GM12878 (cell line): ENCODE measurements at regions not wholly inside any gene's neighbourhood (a gene's known extent, or its start where the extent isn't known, plus 50 kb on each side); places are given as distances from the start of the nearest gene placed in this dataset.

Source experiments
- E4F1 ChIP-seq: fragments of 450-650 bp; IDR thresholded peaks from 2 replicates; pipeline ENCODE4 v1.6.1; 2018; ENCODE audit warnings: borderline replicate concordance, mild to moderate bottlenecking; ENCODE audit not compliant: partially characterized antibody
- MTA3 ChIP-seq: IDR thresholded peaks from 2 replicates; pipeline ENCODE4 v1.6.1; 2012; ENCODE audit warnings: low read length, inconsistent platforms, borderline replicate concordance
- NFYA ChIP-seq: IDR thresholded peaks from 2 replicates; pipeline ENCODE4 v1.6.1; 2011; ENCODE audit warnings: low read depth, mild to moderate bottlenecking, low read length, improper control_type of control experiment, borderline replicate concordance
- RB1 ChIP-seq: fragments of 450-650 bp; formaldehyde crosslinking; IDR thresholded peaks from 2 replicates; pipeline ENCODE4 v1.6.1; 2017; ENCODE audit warnings: mild to moderate bottlenecking, borderline replicate concordance
- SMAD1 ChIP-seq: fragments of 450-650 bp; IDR thresholded peaks from 2 replicates; pipeline ENCODE4 v1.6.1; 2018; ENCODE audit warnings: mild to moderate bottlenecking, low read depth; ENCODE audit not compliant: partially characterized antibody
- TCF3 ChIP-seq: IDR thresholded peaks from 2 replicates; pipeline ENCODE4 v1.6.1; 2012; ENCODE audit warnings: low read depth, mild to moderate bottlenecking, low read length, borderline replicate concordance; ENCODE audit not compliant: insufficient read depth
- ZNF217 ChIP-seq: fragments of 450-650 bp; IDR thresholded peaks from 2 replicates; pipeline ENCODE4 v1.6.1; 2017; ENCODE audit warnings: antibody characterized with exemption, mild to moderate bottlenecking
- TF ChIP-seq, protein P1 (sequence below): IDR thresholded peaks from 2 replicates; pipeline ENCODE4 v1.6.1; 2012; ENCODE audit warnings: improper control_type of control experiment, low read depth, low read length; ENCODE audit not compliant: insufficient replicate concordance
- TF ChIP-seq, protein P2 (sequence below): IDR thresholded peaks from 2 replicates; pipeline ENCODE4 v1.6.1; 2012; ENCODE audit warnings: low read depth, low read length, improper control_type of control experiment

DNA sequence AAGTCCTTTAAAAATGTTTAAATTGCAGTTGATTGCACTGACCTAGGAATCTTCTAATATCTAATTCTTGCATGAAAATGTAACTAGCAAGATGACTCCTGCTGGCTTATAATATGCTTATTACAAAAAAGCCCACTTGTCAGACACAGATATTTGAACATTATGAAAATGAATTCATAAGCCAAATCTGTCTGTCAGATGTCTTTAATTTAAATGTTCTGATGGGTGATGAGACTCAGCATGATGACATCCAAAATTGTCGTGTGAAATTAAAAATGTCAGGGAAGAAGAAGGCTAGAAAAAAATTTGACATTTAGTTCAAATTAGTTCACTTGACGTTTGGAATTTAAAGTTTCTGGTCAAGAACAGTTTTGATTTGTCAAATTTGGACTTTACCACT, 277.8 kb downstream of the PHF14 start (continued):
- TF ChIP-seq E4F1: no peak
- no peak for TF ChIP-seq RB1
- no peak for TF ChIP-seq ZNF217
- TF ChIP-seq SMAD1: no peak
- TF ChIP-seq, protein P1, sequence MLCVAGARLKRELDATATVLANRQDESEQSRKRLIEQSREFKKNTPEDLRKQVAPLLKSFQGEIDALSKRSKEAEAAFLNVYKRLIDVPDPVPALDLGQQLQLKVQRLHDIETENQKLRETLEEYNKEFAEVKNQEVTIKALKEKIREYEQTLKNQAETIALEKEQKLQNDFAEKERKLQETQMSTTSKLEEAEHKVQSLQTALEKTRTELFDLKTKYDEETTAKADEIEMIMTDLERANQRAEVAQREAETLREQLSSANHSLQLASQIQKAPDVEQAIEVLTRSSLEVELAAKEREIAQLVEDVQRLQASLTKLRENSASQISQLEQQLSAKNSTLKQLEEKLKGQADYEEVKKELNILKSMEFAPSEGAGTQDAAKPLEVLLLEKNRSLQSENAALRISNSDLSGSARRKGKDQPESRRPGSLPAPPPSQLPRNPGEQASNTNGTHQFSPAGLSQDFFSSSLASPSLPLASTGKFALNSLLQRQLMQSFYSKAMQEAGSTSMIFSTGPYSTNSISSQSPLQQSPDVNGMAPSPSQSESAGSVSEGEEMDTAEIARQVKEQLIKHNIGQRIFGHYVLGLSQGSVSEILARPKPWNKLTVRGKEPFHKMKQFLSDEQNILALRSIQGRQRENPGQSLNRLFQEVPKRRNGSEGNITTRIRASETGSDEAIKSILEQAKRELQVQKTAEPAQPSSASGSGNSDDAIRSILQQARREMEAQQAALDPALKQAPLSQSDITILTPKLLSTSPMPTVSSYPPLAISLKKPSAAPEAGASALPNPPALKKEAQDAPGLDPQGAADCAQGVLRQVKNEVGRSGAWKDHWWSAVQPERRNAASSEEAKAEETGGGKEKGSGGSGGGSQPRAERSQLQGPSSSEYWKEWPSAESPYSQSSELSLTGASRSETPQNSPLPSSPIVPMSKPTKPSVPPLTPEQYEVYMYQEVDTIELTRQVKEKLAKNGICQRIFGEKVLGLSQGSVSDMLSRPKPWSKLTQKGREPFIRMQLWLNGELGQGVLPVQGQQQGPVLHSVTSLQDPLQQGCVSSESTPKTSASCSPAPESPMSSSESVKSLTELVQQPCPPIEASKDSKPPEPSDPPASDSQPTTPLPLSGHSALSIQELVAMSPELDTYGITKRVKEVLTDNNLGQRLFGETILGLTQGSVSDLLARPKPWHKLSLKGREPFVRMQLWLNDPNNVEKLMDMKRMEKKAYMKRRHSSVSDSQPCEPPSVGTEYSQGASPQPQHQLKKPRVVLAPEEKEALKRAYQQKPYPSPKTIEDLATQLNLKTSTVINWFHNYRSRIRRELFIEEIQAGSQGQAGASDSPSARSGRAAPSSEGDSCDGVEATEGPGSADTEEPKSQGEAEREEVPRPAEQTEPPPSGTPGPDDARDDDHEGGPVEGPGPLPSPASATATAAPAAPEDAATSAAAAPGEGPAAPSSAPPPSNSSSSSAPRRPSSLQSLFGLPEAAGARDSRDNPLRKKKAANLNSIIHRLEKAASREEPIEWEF: no peak
- no peak for TF ChIP-seq TCF3
- no peak for TF ChIP-seq NFYA
- TF ChIP-seq, protein P2, sequence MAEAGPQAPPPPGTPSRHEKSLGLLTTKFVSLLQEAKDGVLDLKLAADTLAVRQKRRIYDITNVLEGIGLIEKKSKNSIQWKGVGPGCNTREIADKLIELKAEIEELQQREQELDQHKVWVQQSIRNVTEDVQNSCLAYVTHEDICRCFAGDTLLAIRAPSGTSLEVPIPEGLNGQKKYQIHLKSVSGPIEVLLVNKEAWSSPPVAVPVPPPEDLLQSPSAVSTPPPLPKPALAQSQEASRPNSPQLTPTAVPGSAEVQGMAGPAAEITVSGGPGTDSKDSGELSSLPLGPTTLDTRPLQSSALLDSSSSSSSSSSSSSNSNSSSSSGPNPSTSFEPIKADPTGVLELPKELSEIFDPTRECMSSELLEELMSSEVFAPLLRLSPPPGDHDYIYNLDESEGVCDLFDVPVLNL: no peak
- TF ChIP-seq MTA3: no peak
